Activated T-cell treated with anti-CD3 and anti-CD28 coated beads for 1 hour (primary cell): ENCODE measurements at regions not wholly inside any gene's neighbourhood (a gene's known extent, or its start where the extent isn't known, plus 50 kb on each side); places are given as distances from the start of the nearest gene placed in this dataset.
"Not testable (repeated sequence)": the region's sequence is repeated elsewhere in the genome, so short reads cannot be mapped to it uniquely, and the experiment has no call there.

Experiments used
- DNase-seq: peaks from one replicate; pipeline ENCODE4 v3.0.0-alpha.2; 2020; ENCODE audit warnings: low read depth

DNA sequence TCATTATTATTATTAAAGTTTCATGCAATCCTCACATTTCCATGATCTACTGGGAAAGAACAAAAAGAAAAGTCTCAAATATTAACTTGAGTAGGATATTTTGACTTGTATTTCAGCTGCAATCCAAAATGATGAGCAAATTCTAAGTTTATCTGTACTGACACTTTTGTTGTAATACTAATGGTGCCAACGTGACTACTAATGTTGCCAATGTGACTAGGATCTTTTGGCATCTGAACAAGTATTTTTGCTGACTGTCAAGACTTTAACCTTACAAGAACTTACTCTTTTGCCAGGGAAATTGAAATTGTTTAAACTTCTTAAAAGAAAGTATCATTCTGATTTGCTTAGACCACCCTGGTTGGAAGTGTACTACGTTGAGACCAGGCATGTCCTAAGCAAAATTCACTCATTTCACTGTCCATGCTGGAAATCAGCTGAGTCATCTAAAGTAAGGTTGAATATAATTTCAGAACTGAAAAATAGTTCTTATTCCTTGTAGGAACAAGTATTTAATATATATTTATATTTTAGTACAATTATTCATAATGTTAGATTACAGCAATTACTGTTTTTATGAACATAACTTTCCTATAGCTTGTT is 78.5 kb upstream of the LYZL1 start:
- no peak for DNase-seq

GRCh38 chr10:29212597-29212996 is 76.3 kb upstream of the LYZL1 start:
- DNase-seq, result no peak

- DNase-seq, result no peak
These were observed 74.3 kb upstream of the LYZL1 start for GRCh38 chr10:29214551-29214950.

GRCh38 chr10:29217292-29217738 is 71.6 kb upstream of the LYZL1 start:
- no peak for DNase-seq

- no peak for DNase-seq
These were observed 65.5 kb upstream of the LYZL1 start for GRCh38 chr10:29223326-29223725.

DNA sequence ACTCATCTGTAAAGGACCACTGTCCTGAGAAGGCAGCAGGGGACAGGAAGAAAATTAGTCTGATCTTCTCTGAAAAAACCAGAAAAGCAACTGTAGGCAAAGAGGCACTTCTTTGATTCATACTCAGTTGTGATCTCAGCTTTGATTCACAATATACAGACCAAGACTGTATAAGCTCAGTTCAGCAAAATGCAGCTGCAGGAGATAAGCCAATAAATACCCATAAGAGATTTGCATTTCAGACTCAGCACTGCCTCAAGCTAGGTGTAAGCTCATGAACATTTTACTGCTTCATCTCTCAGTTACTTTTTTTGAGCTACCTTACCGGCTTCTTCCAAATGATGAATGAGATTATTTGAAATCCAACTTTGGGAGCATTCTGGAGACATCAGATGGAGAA is 64.2 kb upstream of the LYZL1 start:
- DNase-seq, result no peak

- no peak for DNase-seq
These were observed 61.7 kb upstream of the LYZL1 start for GRCh38 chr10:29227201-29227600.

DNA sequence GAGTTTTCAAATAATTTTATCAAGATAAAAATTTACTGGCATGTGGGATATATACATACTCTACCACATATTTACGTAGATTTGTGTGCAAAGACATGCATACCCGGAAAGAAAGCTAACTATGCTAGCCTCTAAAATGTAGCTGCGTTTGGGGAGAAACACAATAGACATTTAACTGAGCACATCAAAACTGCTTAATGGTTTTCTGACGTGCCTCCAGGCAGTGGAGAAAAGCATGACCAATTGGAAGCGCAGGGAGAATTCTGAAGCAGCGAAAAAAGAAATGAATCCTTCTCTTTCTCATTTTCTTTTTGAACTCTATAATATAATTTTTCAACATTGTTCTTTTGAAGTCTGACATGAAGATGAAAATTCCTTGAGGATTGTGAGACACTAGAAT is 60.3 kb upstream of the LYZL1 start:
- no peak for DNase-seq

DNA sequence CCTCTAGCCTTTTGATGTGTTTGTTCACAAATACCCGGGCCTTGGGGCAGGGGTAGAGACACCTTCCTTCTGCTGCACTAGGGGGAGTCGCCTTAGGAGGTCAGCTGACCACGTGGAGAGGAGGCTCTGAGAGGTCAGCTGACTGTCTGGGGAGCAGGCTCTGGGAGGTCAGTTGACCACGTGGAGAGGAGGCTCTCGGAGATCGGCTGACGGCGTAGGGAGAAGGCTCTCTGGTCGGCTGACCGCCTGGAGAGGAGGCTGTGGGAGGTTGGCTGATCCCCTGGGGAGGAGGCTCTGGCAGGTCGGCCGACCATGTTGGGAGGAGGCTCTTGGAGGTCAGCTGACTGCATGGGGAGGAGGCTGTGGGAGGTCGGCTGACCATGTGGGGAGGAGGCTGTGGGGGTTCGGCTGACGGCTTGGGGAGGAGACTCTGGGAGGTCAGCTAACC is 59.6 kb upstream of the LYZL1 start:
- DNase-seq, result no peak

DNA sequence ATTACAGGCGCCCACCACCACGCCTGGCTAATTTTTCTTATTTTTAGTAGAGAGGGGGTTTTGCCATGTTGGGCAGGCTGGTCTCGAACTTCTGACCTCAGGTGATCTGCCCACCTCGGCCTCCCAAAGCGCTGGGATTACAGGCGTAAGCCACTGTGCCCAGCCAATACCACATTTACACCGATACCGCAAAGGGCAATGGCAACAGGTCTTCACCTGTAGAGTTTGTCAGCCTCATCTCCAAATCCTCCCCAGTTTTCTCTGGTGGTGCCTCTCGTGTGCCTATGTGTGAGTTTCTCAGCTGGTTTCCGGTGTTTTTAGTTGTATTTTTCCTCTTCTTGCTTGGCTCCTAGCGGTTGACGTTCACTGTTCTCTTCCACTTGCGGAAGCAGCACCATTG is 52.0 kb upstream of the LYZL1 start:
- not testable (repeated sequence) for DNase-seq

DNA sequence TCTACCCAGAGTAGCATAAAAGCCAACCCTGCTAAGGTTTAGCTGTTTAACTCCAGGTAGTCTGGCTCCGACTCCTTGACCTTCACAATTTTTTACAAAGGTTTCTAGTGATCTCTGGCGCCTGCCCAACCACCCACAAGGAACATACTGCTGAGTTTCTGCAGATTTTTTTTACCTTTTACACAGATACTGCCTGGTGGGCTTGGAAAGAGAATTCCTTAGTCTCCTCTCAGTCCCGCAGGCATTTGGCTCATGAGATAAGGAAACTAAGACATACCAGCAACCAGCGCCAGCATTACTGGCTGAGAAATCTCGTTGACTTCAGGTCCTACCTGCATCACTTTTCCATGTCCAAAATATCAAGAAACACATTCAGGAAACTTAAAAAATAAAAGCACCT is 51.1 kb upstream of the LYZL1 start:
- DNase-seq, result no peak

DNA sequence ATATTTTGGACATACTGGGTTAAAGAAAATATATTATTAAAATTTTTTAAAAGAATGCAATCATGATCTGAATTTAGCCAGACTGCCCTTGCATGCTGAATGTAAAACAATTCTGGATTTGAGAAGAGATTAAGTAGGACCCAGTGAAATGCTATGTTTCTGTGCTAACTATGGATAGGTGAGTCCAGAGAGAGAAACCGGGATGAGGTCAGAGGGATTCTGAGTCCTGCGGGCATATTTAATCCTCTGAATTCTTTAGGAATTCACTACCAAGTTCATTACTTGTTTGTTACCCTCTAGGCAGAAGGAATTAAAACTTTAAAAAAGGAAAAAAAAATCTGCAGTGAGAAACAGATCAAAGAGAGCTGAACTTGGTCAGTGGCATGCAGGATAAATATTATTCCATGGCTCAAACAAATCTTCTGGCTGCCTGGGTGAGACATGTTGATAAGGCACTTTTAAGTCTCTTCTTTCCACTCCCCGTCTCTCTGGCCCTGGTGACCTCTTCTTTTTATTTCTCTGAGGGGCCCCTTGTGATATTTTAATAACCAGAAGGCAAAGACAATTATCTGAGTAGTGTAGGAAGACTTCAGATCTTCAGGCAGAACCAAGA is 50.2 kb upstream of the LYZL1 start:
- no peak for DNase-seq
